Endothelial cell of umbilical vein (primary cell): ENCODE measurements at regions not wholly inside any gene's neighbourhood (a gene's known extent, or its start where the extent isn't known, plus 50 kb on each side); places are given as distances from the start of the nearest gene placed in this dataset.

Source experiments
- BruUV-seq: library from RNA; stranded (reverse); fragments of 400-500 nt; replicated peaks from 2 replicates; lab custom pipeline; 2021; lab: Mats Ljungman, UMichigan
- CTCF ChIA-PET: fragments of 300-600, 350-600 bp; sonication (Branson Sonifier 250); formaldehyde crosslinking; loops from one replicate; lab custom pipeline; 2021; ENCODE audit warnings: antibody characterized with exemption, inconsistent platforms; lab: Charles Lee
- POLR2A ChIA-PET: fragments of 300-600, 350-600 bp; sonication (Branson Sonifier 250); formaldehyde crosslinking; loops from one replicate; lab custom pipeline; 2021; ENCODE audit warnings: antibody characterized with exemption, inconsistent platforms; lab: Charles Lee
- DNase-seq: peaks from one replicate; pipeline ENCODE4 v3.0.0-alpha.2; 2011; ENCODE audit warnings: low read depth, low spot score
- FAIRE-seq: peaks from 2 replicates; lab custom pipeline; 2011; peaks lifted over from hg19 to GRCh38; lab: Jason Lieb, UNC
- H2AFZ ChIP-seq: 2 replicates; pipeline ENCODE4 v1.6.0; 2012; ENCODE audit warnings: low read depth, low read length, control low read depth, inconsistent platforms
- H3K27ac ChIP-seq: 2 replicates; pipeline ENCODE4 v1.5.1; 2011; ENCODE audit warnings: low read depth, mild to moderate bottlenecking, control low read depth, low read length, moderate library complexity; ENCODE audit not compliant: insufficient read depth
- H3K27me3 ChIP-seq, 2 experiments: 2 replicates each; pipeline versions ENCODE4 v1.6.0 to v1.6.1; 2011; ENCODE audit warnings: low read length in 2 of 2, mixed read lengths in 1 of 2; ENCODE audit not compliant: control insufficient read depth in 2 of 2, insufficient read depth in 2 of 2
- H3K36me3 ChIP-seq, 2 experiments: 2 replicates in 1 of 2; 3 replicates in 1 of 2; pipeline ENCODE4 v1.5.1; 2011; ENCODE audit warnings: low read length in 2 of 2, mild to moderate bottlenecking in 1 of 2, moderate library complexity in 1 of 2; ENCODE audit not compliant: control insufficient read depth in 2 of 2, insufficient read depth in 2 of 2; ENCODE audit errors: extremely low read depth in 1 of 2
- H3K4me1 ChIP-seq: 3 replicates; pipeline ENCODE4 v1.5.1; 2011; ENCODE audit warnings: mild to moderate bottlenecking, low read length; ENCODE audit not compliant: control insufficient read depth, insufficient read depth; ENCODE audit errors: extremely low read depth
- H3K4me2 ChIP-seq: 2 replicates; pipeline ENCODE4 v1.6.1; 2011; ENCODE audit warnings: low read length, control low read depth, mixed read lengths; ENCODE audit not compliant: insufficient read depth
- H3K4me3 ChIP-seq, 3 experiments: fragments of 200-600 bp in 1 of 3; sonication (generic), shearing (Covaris generic) in 1 of 3; replicated peaks in 1 of 3; 2 replicates each; pipeline ENCODE4 v1.5.1; 2011 to 2016; ENCODE audit warnings: control low read depth in 3 of 3, low read length in 3 of 3, mild to moderate bottlenecking in 2 of 3, inconsistent platforms in 1 of 3, low read depth in 1 of 3, moderate library complexity in 1 of 3; ENCODE audit not compliant: insufficient read depth in 1 of 3
- H3K79me2 ChIP-seq: 2 replicates; pipeline ENCODE4 v1.6.0; 2012; ENCODE audit warnings: low read length, inconsistent platforms; ENCODE audit not compliant: control insufficient read depth, insufficient read depth
- H3K9ac ChIP-seq: replicated peaks from 2 replicates; pipeline ENCODE3; 2011; ENCODE audit warnings: low read length, control low read depth; ENCODE audit not compliant: insufficient read depth; ENCODE audit errors: extremely low read depth
- H3K9me1 ChIP-seq: replicated peaks from 3 replicates; pipeline ENCODE4 v1.6.0; 2011; ENCODE audit warnings: mild to moderate bottlenecking, low read length; ENCODE audit not compliant: control insufficient read depth, insufficient read depth; ENCODE audit errors: extremely low read depth
- H3K9me3 ChIP-seq: replicated peaks from 2 replicates; pipeline ENCODE4 v1.5.1; 2012; ENCODE audit warnings: low read length, inconsistent platforms; ENCODE audit not compliant: control insufficient read depth, insufficient read depth
- H4K20me1 ChIP-seq: replicated peaks from 2 replicates; pipeline ENCODE3; 2011; ENCODE audit warnings: mild to moderate bottlenecking, low read length; ENCODE audit not compliant: control insufficient read depth, insufficient read depth; ENCODE audit errors: extremely low read depth
- CTCF ChIP-seq, 2 donors: IDR thresholded peaks; 1 replicate in 1 of 2; 2 replicates in 1 of 2; pipeline ENCODE4 v1.5.1; 2011; ENCODE audit warnings: low read length in 2 of 2, mild to moderate bottlenecking in 2 of 2, moderate library complexity in 2 of 2, control low read depth in 1 of 2, inconsistent platforms in 1 of 2, low read depth in 1 of 2; ENCODE audit not compliant: insufficient read depth in 1 of 2; ENCODE audit errors: extremely low read depth in 1 of 2
- EZH2 ChIP-seq: IDR thresholded peaks from 2 replicates; pipeline ENCODE4 v1.6.1; 2012; ENCODE audit warnings: borderline replicate concordance, low read depth, mild to moderate bottlenecking, moderate library complexity, low read length, inconsistent platforms; ENCODE audit not compliant: severe bottlenecking
- FOS ChIP-seq: IDR thresholded peaks from 2 replicates; pipeline ENCODE4 v1.6.1; 2011; ENCODE audit warnings: mild to moderate bottlenecking, low read length, moderate library complexity, borderline replicate concordance; ENCODE audit not compliant: insufficient read depth
- GATA2 ChIP-seq: IDR thresholded peaks from 2 replicates; pipeline ENCODE4 v1.7.0; 2011; ENCODE audit warnings: low read depth, mild to moderate bottlenecking, moderate library complexity, mixed read lengths, low read length; ENCODE audit not compliant: insufficient read length, insufficient read depth
- JUN ChIP-seq: IDR thresholded peaks from 2 replicates; pipeline ENCODE4 v1.6.1; 2011; ENCODE audit warnings: borderline replicate concordance, low read depth; ENCODE audit not compliant: insufficient read length, insufficient read depth
- MYC ChIP-seq: IDR thresholded peaks from one replicate; pipeline ENCODE4 v1.6.1; 2011; ENCODE audit warnings: mild to moderate bottlenecking, low read depth, low read length
- POLR2A ChIP-seq: IDR thresholded peaks from 2 replicates; pipeline ENCODE4 v1.6.1; 2012; ENCODE audit warnings: low read depth, mild to moderate bottlenecking, control low read depth, low read length
- POLR2AphosphoS5 ChIP-seq: IDR thresholded peaks from 2 replicates; pipeline ENCODE4 v1.6.1; 2012; ENCODE audit warnings: low read depth, mild to moderate bottlenecking, control low read depth, low read length, moderate library complexity; ENCODE audit not compliant: insufficient read depth
- dilution Hi-C: fragments of 300-500 bp; cut with MboI; formaldehyde crosslinking; loops from one replicate; pipeline ENCODE4 v1.15.0; 2019; ENCODE audit warnings: low sequenced_read_pairs; ENCODE audit not compliant: extremely low pct_ligation_motif_present
- intact Hi-C: fragments of 100-400 bp; cut with micrococcal nuclease; formaldehyde crosslinking; loops from one replicate; pipeline ENCODE4 v1.10.0; 2022

- no peaks in the 10 kb centered on the region for H4K20me1 ChIP-seq
- POLR2A ChIA-PET = no interaction called here
- no peak overlapping the region for H3K4me3 ChIP-seq
- H3K27me3 ChIP-seq = no peaks in the 10 kb centered on the region
- H2AFZ ChIP-seq = no peak overlapping the region
- H3K9ac ChIP-seq = no peak overlapping the region
- FAIRE-seq = no peak
- H3K27ac ChIP-seq = no peak overlapping the region
- TF ChIP-seq MYC (no peak), POLR2AphosphoS5 (no peak), JUN (no peak), GATA2 (no peak), EZH2 (no peak), POLR2A (no peak), CTCF (IDR thresholded peaks at IDR 0.05; ENCODE audit: extremely low read depth in 1 of 2, insufficient read depth in 1 of 2, low read depth in 1 of 2, low read length in 2 of 2) (no peak)
- no peaks in the 10 kb centered on the region for H3K9me3 ChIP-seq
- no peaks in the 10 kb centered on the region for H3K79me2 ChIP-seq
- intact Hi-C loops (no loop called here), dilution Hi-C loops (no loop called here)
- no peak for DNase-seq
- no peak overlapping the region for H3K4me2 ChIP-seq
- no peaks in the 10 kb centered on the region for H3K36me3 ChIP-seq
- no TSS peak for BruUV-seq
- no peaks in the 10 kb centered on the region for H3K4me1 ChIP-seq
- CTCF ChIA-PET = no interaction called here
- no peaks in the 10 kb centered on the region for H3K9me1 ChIP-seq
Observed at GRCh38 chr13:38473305-38473704, 123.7 kb downstream of the UFM1 start.

GRCh38 chr13:38477676-38478075 lies 128.0 kb downstream of the UFM1 start:
- no peak for FAIRE-seq
- Histone ChIP-seq H3K27me3 (no peaks in the 10 kb centered on the region), H3K4me1 (no peaks in the 10 kb centered on the region), H2AFZ (no peak overlapping the region), H3K9ac (no peak overlapping the region), H4K20me1 (no peaks in the 10 kb centered on the region), H3K4me3 (no peak overlapping the region), H3K4me2 (no peak overlapping the region), H3K9me1 (no peaks in the 10 kb centered on the region), H3K79me2 (no peaks in the 10 kb centered on the region), H3K9me3 (no peaks in the 10 kb centered on the region), H3K36me3 (no peaks in the 10 kb centered on the region), H3K27ac (no peak overlapping the region)
- no TSS peak for BruUV-seq
- no peak for DNase-seq
- dilution Hi-C loops = no loop called here
- POLR2A ChIA-PET = no interaction called here
- CTCF ChIA-PET = interaction anchor here (1.1 to 1.2 kb wide), 2 partner anchors 15 to 104 kb away, joined by 3 to 4 read pairs; no protein-coding TSS in a partner anchor
- no peak for TF ChIP-seq FOS
- no peak for TF ChIP-seq CTCF (IDR thresholded peaks at IDR 0.05; ENCODE audit: extremely low read depth in 1 of 2, insufficient read depth in 1 of 2, low read depth in 1 of 2, low read length in 2 of 2)
- no peak for TF ChIP-seq POLR2AphosphoS5
- no peak for TF ChIP-seq GATA2
- no peak for TF ChIP-seq MYC
- no peak for TF ChIP-seq JUN
- no peak for TF ChIP-seq EZH2
- intact Hi-C loops = no loop called here
